ENCODE measurements at regions not wholly inside any gene's neighbourhood (a gene's known extent, or its start where the extent isn't known, plus 50 kb on each side); places are given as distances from the start of the nearest gene placed in this dataset.
"Not testable (repeated sequence)": the region's sequence is repeated elsewhere in the genome, so short reads cannot be mapped to it uniquely, and the experiment has no call there.

- no peak for DNase-seq (ENCODE audit: low read depth)
- TF ChIP-seq CTCF (IDR thresholded peaks at IDR 0.05; ENCODE audit: insufficient read depth, low read depth, low read length, missing control alignments) = no peak
- H3K4me3 ChIP-seq (ENCODE audit: low read length) = no peak overlapping the region
Observed at GRCh38 chr3:31096661-31097395, 202.4 kb upstream of the GADL1 start.

- H3K4me3 ChIP-seq (ENCODE audit: low read length) = no peak overlapping the region
- no peak for TF ChIP-seq CTCF (IDR thresholded peaks at IDR 0.05; ENCODE audit: insufficient read depth, low read depth, low read length, missing control alignments)
- DNase-seq (ENCODE audit: low read depth) = no peak
Observed at GRCh38 chr3:31100519-31100918, 206.1 kb upstream of the GADL1 start.

DNA sequence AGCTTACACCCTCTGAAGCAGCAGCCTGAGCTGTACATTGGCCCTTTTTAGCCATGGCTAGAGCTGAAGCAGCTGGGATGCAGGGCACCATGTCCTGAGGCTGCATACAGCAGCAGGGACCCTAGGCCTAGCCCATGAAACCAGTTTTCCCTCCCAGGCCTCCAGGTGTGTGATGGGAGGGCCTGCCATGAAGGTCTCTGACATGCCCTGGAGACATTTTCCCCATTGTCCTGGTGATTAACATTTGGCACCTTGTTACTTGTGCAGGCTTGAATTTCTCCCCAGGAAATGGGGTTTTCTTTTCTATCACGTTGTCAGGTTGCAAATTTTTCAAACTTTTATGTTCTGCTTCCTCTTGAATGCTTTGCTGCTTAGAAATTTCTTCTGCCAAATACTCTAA, 206.8 kb upstream of the GADL1 start:
- DNase-seq (ENCODE audit: low read depth) = peak; percentile 43
- not testable (repeated sequence) for H3K4me3 ChIP-seq (ENCODE audit: low read length)

- no peak for TF ChIP-seq CTCF (IDR thresholded peaks at IDR 0.05; ENCODE audit: insufficient read depth, low read depth, low read length, missing control alignments)
- H3K4me3 ChIP-seq (ENCODE audit: low read length) = no peak overlapping the region
- no peak for DNase-seq (ENCODE audit: low read depth)
Observed at GRCh38 chr3:31102196-31102879, 207.9 kb upstream of the GADL1 start.

DNA sequence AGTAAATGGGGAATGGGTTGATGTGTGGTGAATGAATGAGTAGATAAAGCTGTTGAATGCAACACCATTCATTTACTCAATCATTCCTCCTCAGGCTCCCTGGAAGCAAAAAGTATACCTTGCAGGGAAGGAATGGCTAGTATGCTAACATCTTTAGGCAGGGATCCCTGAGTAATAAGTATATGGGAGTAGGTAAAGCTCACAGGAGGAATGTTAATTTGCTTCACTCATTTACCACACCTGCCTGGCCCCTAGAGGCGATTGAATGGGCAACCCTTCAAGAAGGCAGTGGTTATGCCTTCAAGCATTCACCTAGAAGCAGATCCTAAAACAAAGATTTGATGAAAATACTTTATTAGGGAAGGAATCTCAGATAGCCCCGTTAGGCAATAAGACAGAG, 208.7 kb upstream of the GADL1 start:
- no peak for DNase-seq (ENCODE audit: low read depth)
- H3K4me3 ChIP-seq (ENCODE audit: low read length) = no peak overlapping the region
- TF ChIP-seq CTCF (IDR thresholded peaks at IDR 0.05; ENCODE audit: insufficient read depth, low read depth, low read length, missing control alignments) = no peak

- DNase-seq (ENCODE audit: low read depth) = peak; percentile 26
- no peak overlapping the region for H3K4me3 ChIP-seq (ENCODE audit: low read length)
- TF ChIP-seq CTCF (IDR thresholded peaks at IDR 0.05; ENCODE audit: insufficient read depth, low read depth, low read length, missing control alignments) = no peak
Observed at GRCh38 chr3:31103623-31104180, 209.2 kb upstream of the GADL1 start.

- H3K4me3 ChIP-seq (ENCODE audit: low read length) = no peak overlapping the region
- TF ChIP-seq CTCF (IDR thresholded peaks at IDR 0.05; ENCODE audit: insufficient read depth, low read depth, low read length, missing control alignments) = no peak
- no peak for DNase-seq (ENCODE audit: low read depth)
Observed at GRCh38 chr3:31105011-31105410, 210.6 kb upstream of the GADL1 start.

Data from epithelial cell of esophagus (primary cell).